Thoracic aorta (tissue), 2 donors: ENCODE measurements at regions not wholly inside any gene's neighbourhood (a gene's known extent, or its start where the extent isn't known, plus 50 kb on each side); places are given as distances from the start of the nearest gene placed in this dataset.

Experiments
- ATAC-seq: fragments of 150-250 bp; one replicate; pipeline ENCODE4 v1.8.0; 2017; ENCODE audit warnings: low read depth; ENCODE audit not compliant: insufficient number of reproducible peaks, low FRiP score
- DNase-seq: peaks from one replicate; pipeline ENCODE4 v3.0.0-alpha.2; 2020; ENCODE audit warnings: low spot score
- H3K27ac ChIP-seq, 2 donors: fragments of 200-600 bp; sonication (generic); 1 replicate in 1 of 2; 2 replicates in 1 of 2; pipeline ENCODE4 v1.5.1; 2016; ENCODE audit warnings: mild to moderate bottlenecking in 2 of 2, moderate library complexity in 2 of 2
- H3K27me3 ChIP-seq: fragments of 200-600 bp; sonication (generic); replicated peaks from 2 replicates; pipeline ENCODE4 v1.6.0; 2016; ENCODE audit warnings: mild to moderate bottlenecking; ENCODE audit not compliant: insufficient read depth
- H3K36me3 ChIP-seq: fragments of 200-600 bp; sonication (generic); one replicate; pipeline ENCODE4 v1.5.1; 2016
- H3K4me1 ChIP-seq, 2 donors: fragments of 200-600 bp; sonication (generic); 1 replicate in 1 of 2; 2 replicates in 1 of 2; pipeline versions ENCODE4 v1.5.1 to v1.6.0; 2016; ENCODE audit warnings: low read depth in 2 of 2, mild to moderate bottlenecking in 1 of 2; ENCODE audit not compliant: control insufficient read depth in 1 of 2
- H3K4me3 ChIP-seq: fragments of 200-600 bp; sonication (generic); 2 replicates; pipeline ENCODE4 v1.5.1; 2016; ENCODE audit warnings: mild to moderate bottlenecking
- H3K9me3 ChIP-seq: fragments of 200-600 bp; sonication (generic); 2 replicates; pipeline ENCODE4 v1.5.1; 2016
- CTCF ChIP-seq: fragments of 200-600 bp; sonication (generic); IDR thresholded peaks from one replicate; pipeline ENCODE4 v1.5.1; 2019; ENCODE audit warnings: antibody characterized with exemption

- Histone ChIP-seq H3K9me3 (no peaks in the 10 kb centered on the region), H3K27ac (no peak overlapping the region), H3K4me3 (no peak overlapping the region), H3K4me1 (no peaks in the 10 kb centered on the region), H3K36me3 (no peaks in the 10 kb centered on the region), H3K27me3 (no peaks in the 10 kb centered on the region)
- ATAC-seq (no peak), DNase-seq (no peak)
- TF ChIP-seq CTCF, result no peak
Observed at GRCh38 chr4:60187428-60187827, 1012.7 kb upstream of the ADGRL3 start.

GRCh38 chr4:60189286-60189685 lies 1010.8 kb upstream of the ADGRL3 start:
- Histone ChIP-seq H3K9me3 (no peaks in the 10 kb centered on the region), H3K27me3 (no peaks in the 10 kb centered on the region), H3K27ac (no peak overlapping the region), H3K36me3 (no peaks in the 10 kb centered on the region), H3K4me3 (no peak overlapping the region), H3K4me1 (no peaks in the 10 kb centered on the region)
- no peak for TF ChIP-seq CTCF
- no peak for DNase-seq
- ATAC-seq, result no peak

GRCh38 chr4:60194214-60194613 lies 1005.9 kb upstream of the ADGRL3 start:
- Histone ChIP-seq H3K4me3 (no peak overlapping the region), H3K4me1 (no peaks in the 10 kb centered on the region), H3K27ac (no peak overlapping the region), H3K36me3 (no peaks in the 10 kb centered on the region), H3K27me3 (no peaks in the 10 kb centered on the region), H3K9me3 (no peaks in the 10 kb centered on the region)
- TF ChIP-seq CTCF, result no peak
- ATAC-seq, result no peak
- no peak for DNase-seq

- Histone ChIP-seq H3K9me3 (no peaks in the 10 kb centered on the region), H3K27ac (no peak overlapping the region), H3K36me3 (no peaks in the 10 kb centered on the region), H3K4me1 (no peaks in the 10 kb centered on the region), H3K4me3 (no peak overlapping the region), H3K27me3 (no peaks in the 10 kb centered on the region)
- ATAC-seq, result no peak
- DNase-seq, result no peak
- no peak for TF ChIP-seq CTCF
Observed at GRCh38 chr4:60195256-60195655, 1004.9 kb upstream of the ADGRL3 start.

- no peaks in the 10 kb centered on the region for H3K4me1 ChIP-seq
- ATAC-seq (no peak), DNase-seq (no peak)
- H3K27me3 ChIP-seq, result no peaks in the 10 kb centered on the region
- no peaks in the 10 kb centered on the region for H3K36me3 ChIP-seq
- H3K4me3 ChIP-seq, result no peak overlapping the region
- peak; percentile 81 for TF ChIP-seq CTCF
- no peak overlapping the region for H3K27ac ChIP-seq
- H3K9me3 ChIP-seq, result no peaks in the 10 kb centered on the region
Observed at GRCh38 chr4:60201052-60201673, 999.0 kb upstream of the ADGRL3 start.
